ENCODE measurements at regions not wholly inside any gene's neighbourhood (a gene's known extent, or its start where the extent isn't known, plus 50 kb on each side); places are given as distances from the start of the nearest gene placed in this dataset.

GRCh38 chr2:51969347-51969746, 937.4 kb upstream of the NRXN1 start:
- TF ChIP-seq CTCF (IDR thresholded peaks at IDR 0.05; ENCODE audit: low read depth, low read length, poor library complexity, severe bottlenecking) (no peak), EZH2phosphoT487 (IDR thresholded peaks at IDR 0.05; ENCODE audit: borderline replicate concordance, low read length) (no peak)

Measured in DOHH2 (cell line).